D721Med (cell line): ENCODE measurements at regions not wholly inside any gene's neighbourhood (a gene's known extent, or its start where the extent isn't known, plus 50 kb on each side); places are given as distances from the start of the nearest gene placed in this dataset.

Experiments used
- DNase-seq: peaks from one replicate; pipeline ENCODE4 v3.0.0; 2011; ENCODE audit warnings: low spot score; ENCODE audit not compliant: insufficient read length
- FAIRE-seq: peaks from 2 replicates; lab custom pipeline; 2011; peaks lifted over from hg19 to GRCh38; lab: Jason Lieb, UNC
- TF ChIP-seq, protein P1 (sequence below): IDR thresholded peaks from 2 replicates; pipeline ENCODE4 v1.5.1; 2012; ENCODE audit warnings: mild to moderate bottlenecking, control low read depth; ENCODE audit not compliant: insufficient read depth; ENCODE audit errors: missing control alignments

- no peak for FAIRE-seq
- TF ChIP-seq, protein P1, sequence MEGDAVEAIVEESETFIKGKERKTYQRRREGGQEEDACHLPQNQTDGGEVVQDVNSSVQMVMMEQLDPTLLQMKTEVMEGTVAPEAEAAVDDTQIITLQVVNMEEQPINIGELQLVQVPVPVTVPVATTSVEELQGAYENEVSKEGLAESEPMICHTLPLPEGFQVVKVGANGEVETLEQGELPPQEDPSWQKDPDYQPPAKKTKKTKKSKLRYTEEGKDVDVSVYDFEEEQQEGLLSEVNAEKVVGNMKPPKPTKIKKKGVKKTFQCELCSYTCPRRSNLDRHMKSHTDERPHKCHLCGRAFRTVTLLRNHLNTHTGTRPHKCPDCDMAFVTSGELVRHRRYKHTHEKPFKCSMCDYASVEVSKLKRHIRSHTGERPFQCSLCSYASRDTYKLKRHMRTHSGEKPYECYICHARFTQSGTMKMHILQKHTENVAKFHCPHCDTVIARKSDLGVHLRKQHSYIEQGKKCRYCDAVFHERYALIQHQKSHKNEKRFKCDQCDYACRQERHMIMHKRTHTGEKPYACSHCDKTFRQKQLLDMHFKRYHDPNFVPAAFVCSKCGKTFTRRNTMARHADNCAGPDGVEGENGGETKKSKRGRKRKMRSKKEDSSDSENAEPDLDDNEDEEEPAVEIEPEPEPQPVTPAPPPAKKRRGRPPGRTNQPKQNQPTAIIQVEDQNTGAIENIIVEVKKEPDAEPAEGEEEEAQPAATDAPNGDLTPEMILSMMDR, result no peak
Observed at GRCh38 chr6:156273065-156273711, 504.0 kb upstream of the ARID1B start.

DNA sequence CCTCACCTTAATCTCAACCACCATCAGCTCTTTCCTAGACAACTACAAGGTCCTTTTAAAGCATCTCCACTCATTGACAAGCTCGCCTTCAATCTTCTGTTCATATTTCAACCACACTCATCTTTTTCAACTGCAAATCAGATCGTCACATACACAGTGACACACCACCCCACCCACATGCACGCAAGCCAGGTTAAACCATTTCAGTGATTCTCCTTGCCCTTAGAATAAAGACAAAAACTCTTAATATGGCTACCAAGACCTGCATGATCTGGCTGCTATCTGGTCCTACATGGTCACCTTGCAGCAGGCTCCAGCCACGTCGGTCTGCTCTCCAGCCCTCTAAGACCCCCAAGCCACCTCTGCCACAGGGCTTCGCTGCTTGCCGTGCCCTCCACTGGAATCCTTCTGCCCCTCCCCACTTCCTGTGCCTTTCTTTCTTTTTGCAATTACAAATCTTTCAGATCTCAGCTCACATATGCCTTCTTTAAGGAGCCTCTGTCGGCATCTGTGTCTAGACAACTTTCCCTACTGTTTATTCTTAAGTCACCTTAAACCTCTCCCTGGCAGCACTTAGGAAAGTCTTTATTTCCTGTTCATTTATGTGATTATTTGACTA is 507.3 kb upstream of the ARID1B start:
- TF ChIP-seq, protein P1, result no peak
- FAIRE-seq, result no peak
- no peak for DNase-seq

More at GRCh38 chr6:156273065-156273711, 504.0 kb upstream of the ARID1B start:
- DNase-seq, result no peak

DNA sequence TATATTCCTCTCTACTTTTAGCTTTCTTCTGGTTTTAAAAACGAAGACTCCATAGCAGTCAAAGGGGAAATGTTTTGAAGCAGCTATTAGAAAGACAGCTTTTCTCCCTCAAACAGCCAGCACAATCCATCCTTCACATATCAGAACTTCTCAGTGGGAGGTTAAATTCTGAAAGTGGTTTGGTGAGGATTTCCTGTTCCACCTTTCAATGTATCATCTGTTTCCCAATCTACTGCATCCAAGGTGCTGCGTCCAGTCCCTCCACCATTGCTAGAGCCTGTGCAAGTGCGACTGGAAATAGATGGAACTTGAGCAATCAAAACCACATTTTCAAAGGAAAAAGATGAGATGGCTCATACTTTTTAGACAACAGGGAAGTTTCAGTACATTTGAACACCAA is 508.3 kb upstream of the ARID1B start:
- DNase-seq (no peak), FAIRE-seq (no peak)
- TF ChIP-seq, protein P1, result no peak

GRCh38 chr6:156262014-156262413 is 515.2 kb upstream of the ARID1B start:
- FAIRE-seq (no peak), DNase-seq (no peak)
- TF ChIP-seq, protein P1, result no peak

GRCh38 chr6:156260815-156261214 is 516.4 kb upstream of the ARID1B start:
- FAIRE-seq, result no peak

GRCh38 chr6:156258981-156259380 is 518.2 kb upstream of the ARID1B start:
- FAIRE-seq, result no peak
- no peak for DNase-seq
- TF ChIP-seq, protein P1, result no peak

More at GRCh38 chr6:156260815-156261214, 516.4 kb upstream of the ARID1B start:
- TF ChIP-seq, protein P1, result no peak
- no peak for DNase-seq

GRCh38 chr6:156256161-156256560 is 521.0 kb upstream of the ARID1B start:
- FAIRE-seq (no peak), DNase-seq (no peak)
- TF ChIP-seq, protein P1, result no peak
